ENCODE measurements at regions not wholly inside any gene's neighbourhood (a gene's known extent, or its start where the extent isn't known, plus 50 kb on each side); places are given as distances from the start of the nearest gene placed in this dataset.

DNA sequence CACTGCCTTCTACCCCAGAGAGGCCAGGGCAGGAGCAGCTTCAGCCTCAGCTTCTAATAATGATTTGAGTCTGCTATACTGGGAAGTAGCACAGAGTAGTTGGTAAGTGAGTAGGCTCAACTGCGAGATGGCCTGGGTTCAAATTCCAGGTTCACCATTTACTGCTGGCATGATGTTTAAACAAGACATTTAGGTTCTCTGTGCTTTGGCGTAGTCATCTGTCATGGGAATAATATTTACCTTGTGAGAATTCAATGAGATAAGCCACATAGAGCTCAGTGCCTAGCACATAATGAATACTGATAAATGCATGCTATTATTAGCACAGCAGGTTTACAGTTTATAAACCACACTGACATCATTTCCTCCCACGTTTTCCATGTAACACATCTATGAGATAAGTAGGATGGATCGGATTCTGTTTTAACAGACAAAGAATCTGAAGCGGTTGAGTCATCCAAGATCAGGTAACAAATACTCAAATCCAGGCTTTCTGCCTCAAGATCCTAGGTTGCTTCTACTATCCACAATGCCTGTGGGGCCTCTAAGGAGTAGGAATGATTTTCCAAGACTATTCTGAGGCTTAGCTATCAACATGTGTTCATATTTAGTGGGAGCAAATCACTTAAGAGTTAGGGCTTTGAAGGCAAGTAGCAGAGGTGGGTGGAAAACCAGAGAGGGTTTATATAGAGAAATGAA lies 72.9 kb upstream of the DTNBP1 start:
- Mint-ChIP-seq H3K9me3 (ENCODE audit: low read depth, unreplicated experiment) (peaks cover 3% of the 10 kb centered on the region), H3K4me3 (ENCODE audit: low read depth, unreplicated experiment) (no peak overlapping the region), H3K36me3 (ENCODE audit: insufficient read depth, unreplicated experiment) (no peaks in the 10 kb centered on the region), H3K27me3 (ENCODE audit: unreplicated experiment) (peaks cover 26% of the 10 kb centered on the region), H3K4me1 (ENCODE audit: low read depth, unreplicated experiment) (peaks cover 10% of the 10 kb centered on the region), H3K27ac (ENCODE audit: unreplicated experiment) (no peak overlapping the region)
- no peak for DNase-seq
- TF ChIP-seq, protein P1, sequence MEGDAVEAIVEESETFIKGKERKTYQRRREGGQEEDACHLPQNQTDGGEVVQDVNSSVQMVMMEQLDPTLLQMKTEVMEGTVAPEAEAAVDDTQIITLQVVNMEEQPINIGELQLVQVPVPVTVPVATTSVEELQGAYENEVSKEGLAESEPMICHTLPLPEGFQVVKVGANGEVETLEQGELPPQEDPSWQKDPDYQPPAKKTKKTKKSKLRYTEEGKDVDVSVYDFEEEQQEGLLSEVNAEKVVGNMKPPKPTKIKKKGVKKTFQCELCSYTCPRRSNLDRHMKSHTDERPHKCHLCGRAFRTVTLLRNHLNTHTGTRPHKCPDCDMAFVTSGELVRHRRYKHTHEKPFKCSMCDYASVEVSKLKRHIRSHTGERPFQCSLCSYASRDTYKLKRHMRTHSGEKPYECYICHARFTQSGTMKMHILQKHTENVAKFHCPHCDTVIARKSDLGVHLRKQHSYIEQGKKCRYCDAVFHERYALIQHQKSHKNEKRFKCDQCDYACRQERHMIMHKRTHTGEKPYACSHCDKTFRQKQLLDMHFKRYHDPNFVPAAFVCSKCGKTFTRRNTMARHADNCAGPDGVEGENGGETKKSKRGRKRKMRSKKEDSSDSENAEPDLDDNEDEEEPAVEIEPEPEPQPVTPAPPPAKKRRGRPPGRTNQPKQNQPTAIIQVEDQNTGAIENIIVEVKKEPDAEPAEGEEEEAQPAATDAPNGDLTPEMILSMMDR (IDR thresholded peaks at IDR 0.05; ENCODE audit: unreplicated experiment): no peak
- no TSS peak for BruUV-seq (replicated peaks)
- CTCF ChIA-PET: interaction anchor here (0.6 kb wide), 1 partner anchor 964 kb away, joined by 3 read pairs; no protein-coding TSS in a partner anchor
- intact Hi-C loops (cut with micrococcal nuclease; ENCODE audit: unreplicated experiment): no loop called here

DNA sequence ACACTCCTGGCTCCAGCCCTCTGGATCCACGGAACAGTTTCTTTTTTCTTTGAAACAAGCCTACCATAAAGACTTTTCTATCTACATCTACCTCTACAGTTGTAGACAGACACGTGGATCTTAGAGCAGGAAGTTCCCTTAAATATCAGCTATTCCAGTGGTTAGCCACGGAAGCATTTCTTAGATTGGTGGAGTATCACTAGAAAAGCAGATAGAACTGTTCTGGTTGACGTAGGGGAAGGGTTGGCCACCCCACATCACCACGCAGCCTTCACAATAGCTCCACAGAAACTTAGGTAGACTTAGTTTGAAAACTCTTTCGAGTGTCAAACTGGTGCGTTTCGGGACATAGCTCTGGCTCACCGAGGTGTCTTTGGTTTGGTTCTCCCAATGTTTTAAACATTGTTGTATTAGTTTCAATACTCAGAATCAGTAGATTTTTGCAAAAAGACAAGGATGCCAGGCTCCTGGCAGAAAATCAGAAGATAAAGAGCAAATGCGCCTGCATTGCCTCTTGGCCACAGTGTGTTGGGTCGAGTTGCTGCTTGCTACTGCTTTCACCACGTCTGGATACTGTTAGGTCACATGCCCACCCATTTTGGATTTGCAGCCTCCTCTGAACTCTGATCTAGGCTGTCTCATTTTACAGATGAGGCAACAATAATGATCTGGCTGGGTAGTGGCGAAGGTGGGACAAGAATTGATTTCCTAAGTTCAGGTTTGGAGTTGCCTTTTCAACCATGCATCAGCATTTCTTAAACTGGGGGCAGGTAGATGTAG lies 71.5 kb upstream of the DTNBP1 start:
- no peak for DNase-seq
- no peaks in the 10 kb centered on the region for H3K36me3 Mint-ChIP-seq (ENCODE audit: insufficient read depth, unreplicated experiment)
- peaks cover 3% of the 10 kb centered on the region for H3K9me3 Mint-ChIP-seq (ENCODE audit: low read depth, unreplicated experiment)
- no TSS peak for BruUV-seq (replicated peaks)
- TF ChIP-seq, protein P1 (IDR thresholded peaks at IDR 0.05; ENCODE audit: unreplicated experiment): no peak
- intact Hi-C loops (cut with micrococcal nuclease; ENCODE audit: unreplicated experiment): no loop called here
- H3K27me3 Mint-ChIP-seq (ENCODE audit: unreplicated experiment): peaks cover 26% of the 10 kb centered on the region
- H3K4me1 Mint-ChIP-seq (ENCODE audit: low read depth, unreplicated experiment): peaks cover 10% of the 10 kb centered on the region
- H3K27ac Mint-ChIP-seq (ENCODE audit: unreplicated experiment): no peak overlapping the region
- CTCF ChIA-PET: no interaction called here
- no peak overlapping the region for H3K4me3 Mint-ChIP-seq (ENCODE audit: low read depth, unreplicated experiment)

GRCh38 chr6:15730922-15731321 lies 68.1 kb upstream of the DTNBP1 start:
- intact Hi-C loops (cut with micrococcal nuclease; ENCODE audit: unreplicated experiment): no loop called here
- no peak overlapping the region for H3K4me3 Mint-ChIP-seq (ENCODE audit: low read depth, unreplicated experiment)
- peaks cover 4% of the 10 kb centered on the region for H3K4me1 Mint-ChIP-seq (ENCODE audit: low read depth, unreplicated experiment)
- TF ChIP-seq, protein P1 (IDR thresholded peaks at IDR 0.05; ENCODE audit: unreplicated experiment): no peak
- no peak overlapping the region for H3K27ac Mint-ChIP-seq (ENCODE audit: unreplicated experiment)
- no peak for DNase-seq
- no TSS peak for BruUV-seq (replicated peaks)
- CTCF ChIA-PET: no interaction called here
- H3K27me3 Mint-ChIP-seq (ENCODE audit: unreplicated experiment): peaks cover 39% of the 10 kb centered on the region
- no peaks in the 10 kb centered on the region for H3K36me3 Mint-ChIP-seq (ENCODE audit: insufficient read depth, unreplicated experiment)
- H3K9me3 Mint-ChIP-seq (ENCODE audit: low read depth, unreplicated experiment): no peaks in the 10 kb centered on the region

- H3K36me3 Mint-ChIP-seq (ENCODE audit: insufficient read depth, unreplicated experiment): no peaks in the 10 kb centered on the region
- H3K27me3 Mint-ChIP-seq (ENCODE audit: unreplicated experiment): peaks cover 39% of the 10 kb centered on the region
- H3K9me3 Mint-ChIP-seq (ENCODE audit: low read depth, unreplicated experiment): no peaks in the 10 kb centered on the region
- no peak for DNase-seq
- intact Hi-C loops (cut with micrococcal nuclease; ENCODE audit: unreplicated experiment): no loop called here
- H3K27ac Mint-ChIP-seq (ENCODE audit: unreplicated experiment): no peak overlapping the region
- H3K4me1 Mint-ChIP-seq (ENCODE audit: low read depth, unreplicated experiment): no peaks in the 10 kb centered on the region
- no peak overlapping the region for H3K4me3 Mint-ChIP-seq (ENCODE audit: low read depth, unreplicated experiment)
- CTCF ChIA-PET: no interaction called here
- BruUV-seq (replicated peaks): no TSS peak
- TF ChIP-seq, protein P1 (IDR thresholded peaks at IDR 0.05; ENCODE audit: unreplicated experiment): no peak
Observed at GRCh38 chr6:15730442-15730841, 67.6 kb upstream of the DTNBP1 start.
